ENCODE measurements at regions not wholly inside any gene's neighbourhood (a gene's known extent, or its start where the extent isn't known, plus 50 kb on each side); places are given as distances from the start of the nearest gene placed in this dataset.

DNA sequence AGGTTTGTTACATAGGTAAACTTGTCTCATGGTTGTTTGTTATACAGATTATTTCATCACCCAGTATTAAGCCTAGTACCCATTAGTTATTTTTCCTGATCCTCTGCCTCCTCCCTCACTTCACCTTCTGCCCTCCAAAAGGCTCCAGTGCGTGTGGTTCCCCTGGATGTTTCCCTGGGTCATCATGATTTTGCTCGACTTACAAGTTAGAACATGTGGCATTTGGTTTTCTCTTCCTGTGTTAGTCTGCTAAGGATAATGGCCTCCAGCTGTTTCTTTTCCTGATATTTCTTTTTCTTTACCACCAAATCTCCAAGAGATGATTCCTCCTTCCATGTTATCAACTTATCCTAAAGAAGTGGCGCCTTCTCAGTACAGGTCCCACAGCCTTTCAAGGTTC lies 543.1 kb upstream of the ADGRL3 start:
- no peak for DNase-seq
- Histone ChIP-seq H3K4me1 (no peaks in the 10 kb centered on the region), H3K27me3 (no peaks in the 10 kb centered on the region), H3K4me3 (no peak overlapping the region), H3K36me3 (no peaks in the 10 kb centered on the region), H3K9me3 (no peaks in the 10 kb centered on the region), H3K27ac (no peak overlapping the region)
- TF ChIP-seq, protein P1, sequence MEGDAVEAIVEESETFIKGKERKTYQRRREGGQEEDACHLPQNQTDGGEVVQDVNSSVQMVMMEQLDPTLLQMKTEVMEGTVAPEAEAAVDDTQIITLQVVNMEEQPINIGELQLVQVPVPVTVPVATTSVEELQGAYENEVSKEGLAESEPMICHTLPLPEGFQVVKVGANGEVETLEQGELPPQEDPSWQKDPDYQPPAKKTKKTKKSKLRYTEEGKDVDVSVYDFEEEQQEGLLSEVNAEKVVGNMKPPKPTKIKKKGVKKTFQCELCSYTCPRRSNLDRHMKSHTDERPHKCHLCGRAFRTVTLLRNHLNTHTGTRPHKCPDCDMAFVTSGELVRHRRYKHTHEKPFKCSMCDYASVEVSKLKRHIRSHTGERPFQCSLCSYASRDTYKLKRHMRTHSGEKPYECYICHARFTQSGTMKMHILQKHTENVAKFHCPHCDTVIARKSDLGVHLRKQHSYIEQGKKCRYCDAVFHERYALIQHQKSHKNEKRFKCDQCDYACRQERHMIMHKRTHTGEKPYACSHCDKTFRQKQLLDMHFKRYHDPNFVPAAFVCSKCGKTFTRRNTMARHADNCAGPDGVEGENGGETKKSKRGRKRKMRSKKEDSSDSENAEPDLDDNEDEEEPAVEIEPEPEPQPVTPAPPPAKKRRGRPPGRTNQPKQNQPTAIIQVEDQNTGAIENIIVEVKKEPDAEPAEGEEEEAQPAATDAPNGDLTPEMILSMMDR (IDR thresholded peaks at IDR 0.05) = no peak
- TF ChIP-seq EP300 (IDR thresholded peaks at IDR 0.05) (no peak), POLR2AphosphoS5 (IDR thresholded peaks at IDR 0.05) (no peak), POLR2A (IDR thresholded peaks at IDR 0.05) (no peak)
- WGBS, 2 donors = 77 to 82% methylated on average over 3 of the region's 3 CpGs
- intact Hi-C loops (cut with DNase I) = no loop called here

DNA sequence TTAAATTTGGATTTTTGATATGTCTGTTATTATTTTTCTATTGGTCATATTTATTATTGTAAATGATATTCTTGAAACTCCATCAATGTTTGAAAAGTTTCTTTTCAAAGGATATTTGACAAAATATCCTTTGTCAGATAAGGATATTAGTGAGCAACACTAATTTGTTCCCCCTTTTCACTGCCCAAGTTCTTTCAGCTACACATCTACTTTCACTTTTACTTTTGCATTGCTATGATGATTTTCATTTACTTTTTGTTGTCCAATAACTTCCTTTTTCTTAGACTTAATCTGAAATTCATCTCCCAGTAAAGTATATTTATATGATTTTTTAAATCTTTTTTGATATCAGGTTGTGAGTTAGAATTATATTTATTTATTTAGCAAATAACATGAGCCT lies 542.3 kb upstream of the ADGRL3 start:
- Histone ChIP-seq H3K4me3 (no peak overlapping the region), H3K27ac (no peak overlapping the region), H3K27me3 (no peaks in the 10 kb centered on the region), H3K36me3 (no peaks in the 10 kb centered on the region), H3K9me3 (no peaks in the 10 kb centered on the region), H3K4me1 (no peaks in the 10 kb centered on the region)
- intact Hi-C loops (cut with DNase I) = no loop called here
- no peak for TF ChIP-seq POLR2AphosphoS5 (IDR thresholded peaks at IDR 0.05)
- TF ChIP-seq, protein P1 (IDR thresholded peaks at IDR 0.05) = no peak
- no peak for DNase-seq

DNA sequence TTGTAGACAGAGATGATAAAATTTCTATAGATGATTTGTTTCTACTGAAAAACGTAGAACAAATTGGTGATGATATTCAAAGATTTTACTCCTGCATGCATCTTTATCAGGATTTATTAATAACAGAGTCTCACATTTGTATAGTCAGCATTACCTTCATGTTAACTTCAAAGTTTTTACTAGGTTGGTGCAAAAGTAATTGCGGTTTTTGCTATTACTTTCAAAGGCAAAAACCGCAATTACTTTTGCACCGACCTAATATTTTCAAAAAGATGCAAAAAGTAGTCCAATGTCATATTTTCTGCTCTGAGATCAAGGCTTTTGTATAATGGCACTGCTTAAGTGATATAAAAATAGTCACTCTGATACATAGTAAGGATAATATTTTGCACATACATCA lies 536.4 kb upstream of the ADGRL3 start:
- Histone ChIP-seq H3K4me1 (no peaks in the 10 kb centered on the region), H3K36me3 (no peaks in the 10 kb centered on the region), H3K9me3 (no peaks in the 10 kb centered on the region), H3K4me3 (no peak overlapping the region), H3K27ac (no peak overlapping the region), H3K27me3 (no peaks in the 10 kb centered on the region)
- intact Hi-C loops (cut with DNase I) = no loop called here
- no peak for TF ChIP-seq POLR2AphosphoS5 (IDR thresholded peaks at IDR 0.05)
- TF ChIP-seq EP300 (IDR thresholded peaks at IDR 0.05) = no peak
- no peak for TF ChIP-seq POLR2A (IDR thresholded peaks at IDR 0.05)
- TF ChIP-seq, protein P1 (IDR thresholded peaks at IDR 0.05) = no peak
- DNase-seq = no peak
- WGBS, 2 donors = 89 to 91% methylated on average over 4 of the region's 4 CpGs

DNA sequence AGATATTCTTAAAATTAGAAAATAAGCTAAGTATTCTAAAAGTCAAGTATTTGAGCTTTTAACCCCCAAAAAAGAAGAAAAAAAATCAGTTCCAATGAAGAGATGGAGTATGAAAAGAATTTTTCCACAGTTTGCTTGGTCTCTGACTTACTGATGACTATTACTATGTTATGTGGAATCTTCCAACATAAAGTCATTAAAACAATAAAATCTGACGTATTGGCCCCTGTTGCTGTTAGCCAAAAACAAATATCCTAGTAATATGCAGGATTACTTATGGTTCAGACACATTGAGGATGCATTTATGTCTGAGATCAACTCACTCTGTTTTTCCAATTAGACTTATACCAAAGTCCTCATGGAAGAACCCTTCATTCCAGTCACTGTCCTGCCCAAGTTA lies 517.2 kb upstream of the ADGRL3 start:
- H3K27me3 ChIP-seq = no peaks in the 10 kb centered on the region
- no peak overlapping the region for H3K4me3 ChIP-seq
- H3K9me3 ChIP-seq = no peaks in the 10 kb centered on the region
- no peak for TF ChIP-seq EP300 (IDR thresholded peaks at IDR 0.05)
- H3K27ac ChIP-seq = no peak overlapping the region
- no peaks in the 10 kb centered on the region for H3K36me3 ChIP-seq
- H3K4me1 ChIP-seq = no peaks in the 10 kb centered on the region
- intact Hi-C loops (cut with DNase I) = no loop called here
- WGBS, 2 donors = 20 to 52% methylated on average over 1 of the region's 1 CpG
- no peak for DNase-seq

DNA sequence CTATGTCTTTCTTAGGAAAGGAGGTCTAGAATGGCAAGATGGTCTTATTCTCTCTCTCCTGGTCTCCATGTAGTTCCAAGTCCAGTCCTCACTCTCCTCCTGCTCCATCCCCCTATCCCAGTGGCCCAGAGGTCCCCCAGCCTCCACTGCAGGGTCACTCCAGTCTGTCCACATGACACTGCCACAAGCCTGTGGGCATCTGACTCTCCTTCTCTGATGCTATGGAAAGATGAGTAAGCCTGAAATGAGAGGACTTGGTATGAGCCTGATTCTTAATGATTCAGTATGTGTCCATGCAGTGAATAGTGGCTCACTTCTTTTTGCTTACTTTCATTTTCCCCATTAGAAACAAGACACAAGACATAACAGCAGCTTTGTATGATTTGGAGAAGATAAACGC lies 516.8 kb upstream of the ADGRL3 start:
- DNase-seq = no peak
- no peak for TF ChIP-seq EP300 (IDR thresholded peaks at IDR 0.05)
- no peak for TF ChIP-seq POLR2AphosphoS5 (IDR thresholded peaks at IDR 0.05)
- TF ChIP-seq, protein P1 (IDR thresholded peaks at IDR 0.05) = no peak
- no peak for TF ChIP-seq POLR2A (IDR thresholded peaks at IDR 0.05)
- Histone ChIP-seq H3K4me3 (no peak overlapping the region), H3K27ac (no peak overlapping the region), H3K27me3 (no peaks in the 10 kb centered on the region), H3K4me1 (no peaks in the 10 kb centered on the region), H3K9me3 (no peaks in the 10 kb centered on the region), H3K36me3 (no peaks in the 10 kb centered on the region)
- WGBS, 2 donors = 65 to 80% methylated on average over 1 of the region's 1 CpG
- intact Hi-C loops (cut with DNase I) = no loop called here

All from sigmoid colon (tissue), 6 donors.